Stimulated activated CD4-positive, alpha-beta T cell treated with anti-CD3 and anti-CD28 coated beads, TNF-alpha, amount 100 ng/mL, for 1 hour (primary cell): ENCODE measurements at regions not wholly inside any gene's neighbourhood (a gene's known extent, or its start where the extent isn't known, plus 50 kb on each side); places are given as distances from the start of the nearest gene placed in this dataset.
"Not testable (repeated sequence)": the region's sequence is repeated elsewhere in the genome, so short reads cannot be mapped to it uniquely, and the experiment has no call there.

Experiments used
- DNase-seq, 3 donors: peaks; one replicate each; pipeline ENCODE4 v3.0.0-alpha.2; 2020; ENCODE audit warnings: low read depth in 3 of 3, low spot score in 1 of 3

- DNase-seq, result no peak
These were observed 1247.3 kb downstream of the NXPH1 start for GRCh38 chr7:9680713-9681112.

GRCh38 chr7:9681284-9681683 is 1247.9 kb downstream of the NXPH1 start:
- no peak for DNase-seq

GRCh38 chr7:9691286-9691685 is 1257.9 kb downstream of the NXPH1 start:
- no peak for DNase-seq

GRCh38 chr7:9698375-9698774 is 1265.0 kb downstream of the NXPH1 start:
- no peak for DNase-seq

- DNase-seq, result no peak
These were observed 1264.5 kb upstream of the PHF14 start for GRCh38 chr7:9709216-9709615.

GRCh38 chr7:9711259-9711918 is 1262.3 kb upstream of the PHF14 start:
- no peak for DNase-seq

- DNase-seq, result no peak
These were observed 1255.5 kb upstream of the PHF14 start for GRCh38 chr7:9718071-9718661.

- DNase-seq, result no peak
These were observed 1254.4 kb upstream of the PHF14 start for GRCh38 chr7:9719303-9719702.

GRCh38 chr7:9719721-9720120 is 1254.0 kb upstream of the PHF14 start:
- no peak for DNase-seq

GRCh38 chr7:9725940-9726663 is 1247.6 kb upstream of the PHF14 start:
- DNase-seq, result not testable (repeated sequence)

- not testable (repeated sequence) for DNase-seq
These were observed 1246.9 kb upstream of the PHF14 start for GRCh38 chr7:9726811-9727210.

GRCh38 chr7:9727467-9727869 is 1246.2 kb upstream of the PHF14 start:
- DNase-seq, result not testable (repeated sequence)

GRCh38 chr7:9728014-9728657 is 1245.5 kb upstream of the PHF14 start:
- DNase-seq, result not testable (repeated sequence)

GRCh38 chr7:9752033-9752432 is 1221.6 kb upstream of the PHF14 start:
- no peak for DNase-seq

- no peak for DNase-seq
These were observed 1212.4 kb upstream of the PHF14 start for GRCh38 chr7:9761224-9761623.

- DNase-seq, result no peak
These were observed 1196.8 kb upstream of the PHF14 start for GRCh38 chr7:9776900-9777299.

- DNase-seq, result no peak
These were observed 1195.3 kb upstream of the PHF14 start for GRCh38 chr7:9778367-9778766.

GRCh38 chr7:9781710-9782109 is 1192.0 kb upstream of the PHF14 start:
- DNase-seq, result no peak

GRCh38 chr7:9782275-9782674 is 1191.4 kb upstream of the PHF14 start:
- DNase-seq, result no peak

- no peak for DNase-seq
These were observed 1188.5 kb upstream of the PHF14 start for GRCh38 chr7:9785211-9785610.

- DNase-seq, result no peak
These were observed 1177.4 kb upstream of the PHF14 start for GRCh38 chr7:9796241-9796640.
